A549 (cell line): ENCODE measurements at regions not wholly inside any gene's neighbourhood (a gene's known extent, or its start where the extent isn't known, plus 50 kb on each side); places are given as distances from the start of the nearest gene placed in this dataset.

Experiments
- CTCF ChIP-seq: fragments of >200 bp; sonication (Bioruptor Twin); formaldehyde crosslinking; IDR thresholded peaks from 3 replicates; pipeline ENCODE4 v1.5.1; 2016
- PBX3 ChIP-seq: IDR thresholded peaks from 2 replicates; pipeline ENCODE4 v1.6.1; 2012

GRCh38 chr6:164817662-164818061 is 491.7 kb downstream of the C6orf118 start:
- TF ChIP-seq CTCF (no peak), PBX3 (no peak)
